Esophagus (tissue), 2 donors: ENCODE measurements at regions not wholly inside any gene's neighbourhood (a gene's known extent, or its start where the extent isn't known, plus 50 kb on each side); places are given as distances from the start of the nearest gene placed in this dataset.

ENCODE experiments used
- H3K27ac ChIP-seq, 2 donors: one replicate each; pipeline ENCODE4 v1.5.1; 2013; ENCODE audit warnings: low read depth in 2 of 2, mild to moderate bottlenecking in 2 of 2, inconsistent platforms in 1 of 2, low read length in 1 of 2, moderate library complexity in 1 of 2
- H3K27me3 ChIP-seq, 2 donors: one replicate each; pipeline ENCODE4 v1.6.1; 2013; ENCODE audit warnings: low read length in 2 of 2, control low read depth in 1 of 2, mild to moderate bottlenecking in 1 of 2; ENCODE audit not compliant: insufficient read depth in 2 of 2, control insufficient read depth in 1 of 2
- H3K36me3 ChIP-seq, 2 donors: one replicate each; pipeline ENCODE4 v1.6.1; 2013; ENCODE audit warnings: low read length in 1 of 2; ENCODE audit not compliant: control insufficient read depth in 2 of 2, insufficient read depth in 2 of 2
- H3K4me1 ChIP-seq, 2 donors: one replicate each; pipeline ENCODE4 v1.6.1; 2013; ENCODE audit warnings: low read length in 1 of 2; ENCODE audit not compliant: control insufficient read depth in 2 of 2, insufficient read depth in 2 of 2
- H3K4me3 ChIP-seq, 2 donors: one replicate each; pipeline ENCODE4 v1.5.1; 2013; ENCODE audit warnings: low read length in 2 of 2, mild to moderate bottlenecking in 2 of 2, low read depth in 1 of 2, moderate library complexity in 1 of 2
- H3K9me3 ChIP-seq, 2 donors: one replicate each; pipeline ENCODE4 v1.6.1; 2013; ENCODE audit warnings: mild to moderate bottlenecking in 2 of 2, low read depth in 1 of 2, low read length in 1 of 2, moderate library complexity in 1 of 2; ENCODE audit not compliant: control insufficient read depth in 2 of 2, insufficient read depth in 1 of 2
- WGBS, 2 donors: extraction: QIAGEN DNeasy Blood & Tissue Kit; methylation state at CpG; one replicate each; pipeline ENCODE4 v1.1.7; 2013; 5-methylcytosine and 5-hydroxymethylcytosine counted together
- donor health status: healthy with polysubstance abuse.
- donor health status: Bipolar disorder and iron deficiency.

DNA sequence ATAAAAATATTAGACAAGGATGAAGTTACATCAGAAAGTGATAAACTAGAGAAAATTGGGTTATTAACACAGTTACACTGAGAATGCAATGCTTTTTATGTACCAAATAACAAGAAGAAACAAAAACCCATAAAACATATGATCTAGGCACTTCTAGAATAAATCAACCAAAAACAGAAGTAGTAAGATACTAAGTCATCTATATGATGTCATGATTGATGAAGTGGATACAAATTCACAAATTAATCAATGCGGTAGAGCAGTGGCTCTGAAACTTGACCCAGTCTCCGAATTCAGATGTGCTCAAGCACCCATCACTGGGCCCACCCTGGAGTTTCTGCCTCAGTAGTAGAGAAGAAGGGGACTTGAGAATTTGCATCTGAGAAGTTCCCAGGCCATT, 112.1 kb upstream of the SSTR4 start:
- Histone ChIP-seq H3K4me3 (no peak overlapping the region), H3K4me1 (no peaks in the 10 kb centered on the region), H3K27ac (no peak overlapping the region), H3K27me3 (no peaks in the 10 kb centered on the region), H3K36me3 (no peaks in the 10 kb centered on the region), H3K9me3 (no peaks in the 10 kb centered on the region)
- WGBS, 2 donors, result 93 to 94% methylated on average over 2 of the region's 2 CpGs

DNA sequence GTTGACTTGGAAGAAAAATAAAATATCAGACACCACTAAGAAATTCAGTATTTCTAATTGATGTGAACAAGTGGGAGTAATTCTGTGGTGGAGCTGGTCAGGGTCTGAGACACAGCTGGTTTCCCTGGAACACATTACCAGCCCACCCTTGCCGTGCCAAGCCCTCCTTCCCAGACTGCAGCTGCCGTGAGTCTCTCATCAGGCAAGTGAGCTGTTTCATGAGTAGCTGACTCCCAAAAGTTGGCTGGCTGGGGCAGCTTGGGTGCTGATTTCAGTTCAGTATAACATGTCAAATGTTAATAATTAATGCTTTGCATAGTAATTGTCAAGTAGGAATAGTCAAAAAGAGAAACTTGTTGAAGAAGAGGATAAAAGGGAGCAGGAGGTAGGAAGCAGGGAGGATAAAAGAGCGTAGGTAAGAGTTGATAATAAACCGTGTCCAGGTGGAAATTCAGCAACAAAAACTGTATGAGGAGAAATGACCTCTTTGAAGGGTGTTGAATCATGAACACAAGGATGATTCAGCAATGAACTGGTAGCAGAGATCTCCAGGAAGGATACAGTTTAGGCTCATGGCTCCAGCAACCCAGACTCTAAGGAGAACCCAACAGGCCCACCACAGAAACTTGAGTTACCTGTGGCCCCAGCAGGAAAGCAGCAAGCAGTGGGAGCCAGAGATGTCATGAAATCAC, 110.9 kb upstream of the SSTR4 start:
- Histone ChIP-seq H3K36me3 (no peaks in the 10 kb centered on the region), H3K27me3 (no peaks in the 10 kb centered on the region), H3K9me3 (no peaks in the 10 kb centered on the region), H3K4me1 (no peaks in the 10 kb centered on the region), H3K4me3 (no peak overlapping the region), H3K27ac (no peak overlapping the region)
- WGBS, 2 donors, result 75 to 86% methylated on average over 4 of the region's 4 CpGs

DNA sequence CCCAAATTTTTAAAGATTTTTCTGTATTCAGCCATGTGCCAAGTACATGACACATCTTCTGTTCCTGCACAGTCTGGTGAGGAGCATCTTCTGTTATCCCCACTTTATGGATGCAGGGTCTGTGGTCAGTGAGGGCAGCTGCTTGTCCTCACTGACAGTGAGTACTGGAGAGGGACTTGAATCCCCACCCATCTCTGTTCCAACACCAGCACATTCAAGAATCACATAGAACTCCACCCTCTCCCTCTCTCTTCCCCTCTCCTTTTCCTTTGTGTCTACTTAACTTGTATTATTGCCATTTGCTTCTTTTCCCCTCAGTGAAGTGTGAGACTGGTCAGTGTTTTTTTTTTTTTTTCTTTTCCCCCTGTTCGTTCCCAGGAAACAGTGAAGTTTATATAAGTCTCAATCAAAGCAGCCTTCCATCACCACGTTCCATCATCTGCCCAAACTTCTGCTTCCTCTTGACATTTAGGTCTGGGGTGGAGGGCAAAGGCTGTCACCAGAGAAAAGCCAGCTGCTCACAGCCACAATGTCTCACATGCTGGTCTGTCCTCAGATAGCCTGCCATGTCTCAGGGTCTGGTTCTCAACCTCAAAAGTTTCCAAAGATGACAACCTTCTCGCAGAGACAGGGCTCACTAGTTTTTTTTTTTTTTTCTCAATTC, 110.0 kb upstream of the SSTR4 start:
- no peak overlapping the region for H3K27ac ChIP-seq
- 51 to 54% methylated on average over 3 of the region's 3 CpGs for WGBS, 2 donors
- H3K27me3 ChIP-seq, result no peaks in the 10 kb centered on the region
- H3K9me3 ChIP-seq, result no peaks in the 10 kb centered on the region
- no peaks in the 10 kb centered on the region for H3K36me3 ChIP-seq
- no peak overlapping the region for H3K4me3 ChIP-seq
- no peaks in the 10 kb centered on the region for H3K4me1 ChIP-seq

DNA sequence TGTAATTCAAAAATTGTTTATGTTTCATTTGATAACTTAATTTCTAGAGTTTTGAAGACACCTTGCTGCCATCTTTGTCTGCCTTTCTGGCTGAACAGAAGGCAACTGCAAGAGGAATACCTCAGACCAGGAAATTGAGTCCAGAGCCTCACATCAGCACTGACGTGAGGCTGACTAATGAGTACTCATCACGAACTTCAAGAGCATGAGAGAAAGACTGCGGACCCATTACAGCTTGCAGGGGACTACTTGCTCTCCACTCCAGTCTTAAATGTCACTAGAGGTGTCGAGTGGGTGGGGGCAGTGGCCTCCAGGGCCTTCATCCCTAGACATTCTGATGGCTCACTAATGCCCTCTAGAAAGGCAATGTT, 109.5 kb upstream of the SSTR4 start:
- H3K4me3 ChIP-seq, result no peak overlapping the region
- 77% methylated on average over 4 of the region's 4 CpGs for WGBS, 2 donors
- H3K4me1 ChIP-seq, result no peaks in the 10 kb centered on the region
- H3K9me3 ChIP-seq, result no peaks in the 10 kb centered on the region
- no peaks in the 10 kb centered on the region for H3K36me3 ChIP-seq
- H3K27me3 ChIP-seq, result no peaks in the 10 kb centered on the region
- no peak overlapping the region for H3K27ac ChIP-seq

DNA sequence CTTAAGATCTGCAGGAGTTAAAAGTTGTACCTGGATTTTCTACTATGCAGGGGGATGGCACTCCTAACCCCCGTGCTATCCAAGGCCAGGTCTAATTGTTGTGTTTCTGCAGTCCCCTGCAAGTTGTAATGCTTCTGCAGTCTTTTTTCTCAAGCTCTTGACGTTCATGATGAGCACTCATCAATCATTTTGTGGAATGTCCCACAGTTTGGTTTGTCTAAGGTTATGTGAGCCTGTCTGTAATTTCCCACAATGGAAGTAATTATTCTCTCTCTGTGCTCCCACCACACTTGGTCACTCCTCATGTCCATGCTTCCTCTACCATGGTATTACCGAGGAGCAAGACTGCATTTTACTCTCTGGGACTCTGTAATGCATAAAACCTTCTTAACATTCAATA, 107.6 kb upstream of the SSTR4 start:
- Histone ChIP-seq H3K4me3 (no peak overlapping the region), H3K27ac (no peak overlapping the region)
- WGBS, 2 donors, result 59 to 66% methylated on average over 3 of the region's 3 CpGs

DNA sequence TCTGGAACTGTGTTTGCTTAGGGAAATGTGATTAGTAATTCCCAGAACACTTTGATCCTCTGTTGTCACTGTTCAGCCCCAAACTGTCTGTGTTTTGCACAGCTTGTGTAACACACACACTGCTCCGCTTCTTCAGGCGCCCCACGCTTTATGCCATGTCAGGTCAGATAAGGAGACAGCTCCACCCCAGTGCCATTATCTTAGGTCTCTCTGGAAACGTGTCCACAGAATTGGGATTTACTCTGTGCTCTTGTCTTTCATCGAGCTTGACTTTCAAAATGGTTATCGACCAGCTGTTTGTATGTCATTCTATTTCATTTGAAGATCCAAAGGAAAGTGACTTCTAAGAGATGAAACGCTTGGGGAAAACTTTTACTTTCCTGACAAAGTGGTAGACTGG, 106.4 kb upstream of the SSTR4 start:
- H3K9me3 ChIP-seq, result no peaks in the 10 kb centered on the region
- H3K4me1 ChIP-seq, result no peaks in the 10 kb centered on the region
- no peak overlapping the region for H3K27ac ChIP-seq
- no peaks in the 10 kb centered on the region for H3K36me3 ChIP-seq
- no peaks in the 10 kb centered on the region for H3K27me3 ChIP-seq
- 62 to 75% methylated on average over 7 of the region's 7 CpGs for WGBS, 2 donors
- H3K4me3 ChIP-seq, result no peak overlapping the region

More for the DNA sequence above, 107.6 kb upstream of the SSTR4 start:
- Histone ChIP-seq H3K36me3 (no peaks in the 10 kb centered on the region), H3K9me3 (no peaks in the 10 kb centered on the region), H3K27me3 (no peaks in the 10 kb centered on the region), H3K4me1 (no peaks in the 10 kb centered on the region)

DNA sequence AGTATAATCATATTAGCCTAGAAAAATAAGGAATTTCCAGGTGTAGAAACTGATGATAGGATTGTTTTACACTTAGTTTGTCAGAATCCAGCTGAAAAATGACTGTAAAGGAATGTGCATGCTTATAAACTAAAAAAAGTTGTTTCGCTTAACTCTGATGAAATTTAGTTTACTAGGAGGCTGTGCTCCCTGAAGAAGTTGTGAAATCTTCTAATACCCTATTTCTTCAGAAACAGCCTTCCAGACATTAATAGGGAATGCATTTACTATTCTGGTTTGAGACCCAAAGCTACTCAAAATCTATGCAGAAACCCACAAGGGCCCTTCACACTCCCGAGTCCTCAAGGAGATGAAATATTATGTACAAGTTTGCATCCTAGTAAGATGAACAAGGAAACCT, 105.5 kb upstream of the SSTR4 start:
- Histone ChIP-seq H3K36me3 (no peaks in the 10 kb centered on the region), H3K4me1 (no peaks in the 10 kb centered on the region), H3K27me3 (no peaks in the 10 kb centered on the region), H3K9me3 (no peaks in the 10 kb centered on the region), H3K27ac (no peak overlapping the region), H3K4me3 (no peak overlapping the region)
- 87 to 90% methylated on average over 2 of the region's 2 CpGs for WGBS, 2 donors

DNA sequence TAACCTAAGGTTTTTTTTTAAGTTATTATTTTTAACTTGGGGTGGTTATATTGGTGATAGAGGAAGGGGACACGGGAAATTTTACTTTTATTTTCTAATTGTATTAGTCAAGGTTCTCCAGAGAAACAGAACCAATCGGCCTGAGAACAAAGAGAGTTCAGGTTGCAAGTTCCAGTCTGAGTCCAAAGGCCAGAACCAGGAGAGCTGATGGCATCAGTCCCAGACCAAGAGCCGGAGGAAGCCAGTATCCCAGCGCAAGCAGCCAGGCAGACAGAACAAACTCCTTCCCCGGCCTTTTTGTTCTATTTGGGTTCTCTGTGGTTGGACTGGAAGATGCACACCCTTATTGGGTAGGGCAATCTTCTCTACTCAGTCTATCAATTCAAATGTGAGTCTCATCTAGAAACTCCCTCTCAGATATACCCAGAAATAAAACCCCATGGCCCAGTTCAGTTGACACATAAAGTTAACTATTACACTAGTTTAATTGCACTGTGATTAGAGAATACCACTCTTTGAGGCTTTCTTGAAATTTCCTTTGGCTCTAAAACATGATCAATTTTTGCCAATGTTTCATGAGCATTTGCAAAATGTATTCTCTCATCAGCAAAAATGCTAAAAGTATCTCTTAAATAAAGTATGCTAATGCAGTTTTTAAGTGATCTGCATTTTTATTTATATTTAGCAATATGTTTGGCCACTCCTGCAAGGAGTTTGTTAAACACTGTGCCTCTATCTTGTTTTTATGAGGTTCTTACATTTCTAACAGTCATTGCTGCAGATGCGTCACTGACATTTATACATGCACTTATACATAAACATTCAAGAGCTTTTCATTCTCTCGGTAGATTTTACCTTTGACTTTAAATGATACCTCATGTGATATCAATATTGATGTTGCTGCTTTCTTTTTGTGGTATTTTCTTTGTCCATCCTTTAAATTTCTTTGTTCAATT, 103.2 kb upstream of the SSTR4 start:
- Histone ChIP-seq H3K36me3 (no peaks in the 10 kb centered on the region), H3K4me1 (no peaks in the 10 kb centered on the region), H3K27me3 (no peaks in the 10 kb centered on the region), H3K9me3 (no peaks in the 10 kb centered on the region), H3K4me3 (no peak overlapping the region), H3K27ac (no peak overlapping the region)
- WGBS, 2 donors, result 75 to 86% methylated on average over 7 of the region's 7 CpGs

DNA sequence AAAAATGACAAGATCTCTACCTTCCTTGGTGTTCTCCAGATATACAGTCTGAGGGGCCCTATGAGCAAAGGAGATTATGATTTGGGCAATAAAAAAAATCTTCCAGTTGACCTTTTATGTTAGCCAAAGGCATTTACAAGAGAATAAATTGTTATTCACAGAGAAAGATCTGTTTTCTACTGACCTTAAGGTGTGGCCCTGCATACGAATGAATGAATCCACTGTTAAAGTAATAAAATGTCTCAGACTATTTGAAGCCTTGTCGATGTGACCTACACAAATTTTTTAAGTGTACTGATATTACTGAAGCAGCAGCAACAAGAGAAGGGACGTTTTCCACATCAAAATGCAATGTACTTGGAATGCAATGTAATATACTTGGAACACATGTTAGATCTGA, 95.9 kb upstream of the SSTR4 start:
- Histone ChIP-seq H3K9me3 (no peaks in the 10 kb centered on the region), H3K4me1 (no peaks in the 10 kb centered on the region), H3K36me3 (no peaks in the 10 kb centered on the region), H3K4me3 (no peak overlapping the region), H3K27me3 (no peaks in the 10 kb centered on the region), H3K27ac (no peak overlapping the region)
- WGBS, 2 donors, result 68 to 73% methylated on average over 3 of the region's 3 CpGs
